Bone marrow (tissue), 2 donors: ENCODE measurements at regions not wholly inside any gene's neighbourhood (a gene's known extent, or its start where the extent isn't known, plus 50 kb on each side); places are given as distances from the start of the nearest gene placed in this dataset.

Experiments
- DNase-seq, 2 donors: peaks; one replicate each; lab custom pipeline; 2025; lab: John Stamatoyannopoulos, UW

DNA sequence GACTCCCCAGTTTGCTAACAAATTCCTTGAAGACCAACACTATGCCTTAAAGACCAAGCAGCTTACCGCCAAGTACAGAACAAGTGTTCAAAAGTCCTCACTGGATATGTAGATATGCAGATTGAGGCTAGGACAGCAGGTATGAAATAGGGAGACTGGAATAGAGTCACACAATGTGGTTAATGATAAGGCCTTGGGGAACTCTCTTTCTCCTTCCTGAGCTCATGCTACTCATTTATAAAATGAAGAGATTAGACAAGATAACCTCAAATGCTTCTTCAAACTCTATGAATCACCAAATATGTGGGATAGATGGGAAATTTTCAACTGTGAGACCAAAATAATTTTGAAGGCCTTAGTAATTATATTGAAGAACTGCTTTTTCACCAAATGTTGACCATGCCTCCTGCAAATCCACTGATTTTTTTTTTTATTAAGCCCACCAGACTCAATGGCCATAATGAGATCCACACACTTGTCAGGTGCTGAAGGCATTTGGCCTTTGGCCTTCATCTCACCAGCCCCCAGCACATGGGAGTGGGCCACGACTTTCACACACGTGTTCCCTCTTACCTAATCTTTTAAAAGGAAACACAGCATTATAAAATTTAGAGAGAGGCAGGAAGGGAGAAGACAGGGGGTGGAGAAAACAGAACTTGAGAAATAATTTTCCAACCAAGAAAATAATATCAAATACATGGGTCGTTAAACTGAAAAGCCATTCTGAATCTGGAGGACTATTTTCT is 181.5 kb downstream of the EN1 start:
- no peak for DNase-seq

DNA sequence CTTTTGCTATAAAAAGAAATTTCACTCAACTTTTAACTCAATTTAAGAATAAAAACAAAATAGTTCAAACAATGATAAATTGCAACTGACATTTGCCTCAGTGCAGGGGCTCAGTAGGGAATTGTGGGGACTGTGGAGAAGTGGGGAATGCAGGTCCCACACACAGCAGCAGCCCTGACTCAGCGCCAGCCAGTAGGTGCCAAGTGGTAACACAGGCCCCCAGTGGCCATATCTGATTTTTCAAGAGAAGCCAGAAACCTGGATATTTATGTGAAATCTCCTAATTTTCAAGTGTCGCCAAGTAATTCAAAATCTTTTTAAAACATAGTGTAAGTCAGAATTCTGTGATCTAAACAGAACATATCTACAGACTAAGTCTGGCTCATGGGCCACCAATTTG is 186.3 kb downstream of the EN1 start:
- DNase-seq = no peak

DNA sequence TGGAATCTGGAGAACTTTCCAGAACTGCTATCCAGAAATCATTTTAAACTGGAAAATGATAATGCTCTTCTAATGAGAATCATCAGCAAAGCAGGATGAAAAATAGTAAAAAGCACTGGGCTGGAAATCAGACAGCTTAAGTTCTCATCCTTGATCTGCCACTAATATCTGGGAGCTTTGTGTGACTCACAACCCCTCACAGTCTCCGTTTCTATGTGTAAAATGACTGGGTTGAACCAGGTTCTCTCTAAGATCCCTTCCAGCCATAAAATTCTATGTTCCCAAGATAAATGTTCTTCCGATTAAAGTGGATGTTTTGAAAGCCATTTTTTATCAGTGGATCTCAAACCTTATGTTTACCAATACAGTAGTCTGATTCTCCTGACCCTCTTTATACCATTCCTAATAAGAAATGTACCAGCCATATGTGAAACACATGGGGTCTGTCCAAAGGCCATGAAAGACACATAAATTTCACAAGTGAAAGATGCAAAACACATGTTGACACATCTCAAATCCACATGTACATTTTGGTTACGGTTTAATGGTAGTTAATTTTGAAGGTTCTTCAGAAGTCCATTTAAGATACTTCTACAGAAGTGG is 188.8 kb downstream of the EN1 start:
- no peak for DNase-seq

DNA sequence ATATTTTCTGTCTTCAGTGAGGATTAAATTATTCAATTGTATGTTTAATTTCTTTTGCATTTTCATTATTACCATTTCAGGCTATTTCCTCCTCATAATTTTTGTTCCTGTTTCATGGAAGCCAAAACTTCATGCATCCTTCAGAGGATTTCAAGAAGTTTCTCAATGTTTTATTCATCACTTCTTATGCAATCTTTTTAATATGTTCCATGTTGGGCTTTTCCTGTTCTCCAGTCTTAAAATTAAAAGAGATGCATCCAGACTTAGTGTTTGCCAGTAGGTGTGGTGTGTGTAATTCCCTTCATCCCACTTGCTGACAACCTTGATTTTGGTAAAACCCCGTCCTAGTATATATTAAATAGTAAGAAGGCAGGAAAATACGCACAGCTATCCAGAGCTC is 190.0 kb downstream of the EN1 start:
- no peak for DNase-seq

DNA sequence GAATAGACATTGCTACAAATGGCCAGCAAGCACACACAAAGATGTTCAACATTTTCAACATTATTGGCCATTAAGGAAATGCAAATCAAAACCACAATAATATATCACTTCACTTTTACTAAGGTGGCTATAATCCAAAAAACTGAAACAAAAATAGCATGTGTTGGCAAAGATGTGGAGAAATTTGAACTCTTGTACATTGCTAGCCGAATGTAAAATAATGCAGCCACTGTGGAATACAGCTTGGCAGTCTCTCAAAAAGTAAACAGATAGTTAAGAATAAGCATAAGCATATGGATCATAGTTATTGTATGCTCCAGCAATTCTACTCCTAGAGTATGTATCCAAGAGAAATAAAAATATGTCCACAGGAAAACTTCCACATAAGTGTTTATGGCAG is 192.5 kb downstream of the EN1 start:
- no peak for DNase-seq

DNA sequence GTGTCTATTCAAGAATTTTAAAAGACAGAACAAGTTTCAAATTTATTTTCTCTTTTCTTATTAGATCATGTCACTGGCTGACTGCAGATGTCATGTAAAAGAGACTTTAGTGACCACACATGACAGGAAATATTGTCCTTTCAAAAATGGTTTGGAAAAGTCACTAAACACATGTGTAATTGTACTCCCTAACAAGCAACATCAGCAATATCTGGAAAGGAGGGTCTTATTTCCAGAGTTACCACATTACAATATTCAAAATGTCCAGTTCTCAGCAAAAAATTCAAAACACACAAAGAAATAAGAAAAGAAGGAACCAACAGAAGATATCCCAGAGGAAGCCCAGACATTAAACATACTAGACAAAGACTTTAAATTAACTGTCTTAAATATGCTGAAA is 197.1 kb downstream of the EN1 start:
- no peak for DNase-seq

DNA sequence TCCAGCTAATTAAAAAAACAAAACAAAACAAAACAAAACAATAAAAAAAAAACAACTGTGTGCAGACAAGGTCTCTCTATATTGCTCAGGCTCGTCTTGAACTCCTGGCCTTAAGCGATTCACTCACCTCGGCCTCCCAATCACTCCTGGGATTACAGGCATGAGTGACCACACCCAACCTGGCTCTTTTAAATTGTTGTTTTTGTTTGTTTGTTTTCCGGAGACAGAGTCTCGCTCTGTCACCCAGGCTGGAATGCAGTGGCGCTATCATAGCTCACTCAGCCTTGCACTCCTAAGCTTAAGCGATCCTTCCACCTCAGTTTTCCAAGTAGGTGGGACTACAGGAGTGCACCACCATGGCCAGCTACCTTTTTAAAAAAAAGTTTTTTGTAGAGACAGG is 201.6 kb downstream of the EN1 start:
- DNase-seq = no peak

DNA sequence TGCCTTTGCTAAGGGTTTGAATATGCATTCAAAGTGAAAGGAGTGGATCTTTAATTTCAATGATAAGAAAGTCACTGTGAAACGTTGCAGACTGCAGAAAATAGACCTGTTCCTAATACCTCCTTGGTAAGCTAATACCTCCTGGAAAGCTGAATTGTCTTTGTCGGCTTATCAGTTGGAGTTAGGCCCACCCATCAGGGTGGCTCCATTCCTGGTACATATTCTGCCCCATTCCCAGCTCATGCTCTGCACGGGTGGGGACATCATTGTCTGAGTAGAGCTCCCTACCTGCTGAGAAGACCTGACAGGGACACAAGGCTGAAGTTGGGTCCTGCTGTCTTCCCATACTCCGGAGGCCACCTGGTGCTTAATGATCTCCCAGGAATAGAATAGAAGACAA is 203.3 kb downstream of the EN1 start:
- no peak for DNase-seq

DNA sequence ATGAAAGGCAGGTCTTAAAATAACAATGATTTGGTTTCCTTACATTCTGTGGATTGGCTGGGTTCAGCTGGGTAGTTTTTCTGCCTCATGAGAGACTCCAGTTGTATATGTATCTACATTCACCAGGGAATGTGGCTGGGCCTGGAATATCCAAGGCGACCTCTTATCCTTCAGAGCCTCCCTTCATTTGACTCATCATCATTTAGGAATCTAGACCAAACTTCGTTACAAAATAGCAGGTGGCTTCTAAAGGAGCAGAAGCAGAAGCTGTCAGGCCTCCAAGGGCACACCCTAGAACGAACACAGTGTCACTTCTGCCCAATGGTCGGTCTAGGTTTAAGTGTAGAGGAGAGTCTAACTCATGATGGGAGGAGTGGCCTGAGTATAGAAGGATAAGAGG is 204.2 kb downstream of the EN1 start:
- no peak for DNase-seq

DNA sequence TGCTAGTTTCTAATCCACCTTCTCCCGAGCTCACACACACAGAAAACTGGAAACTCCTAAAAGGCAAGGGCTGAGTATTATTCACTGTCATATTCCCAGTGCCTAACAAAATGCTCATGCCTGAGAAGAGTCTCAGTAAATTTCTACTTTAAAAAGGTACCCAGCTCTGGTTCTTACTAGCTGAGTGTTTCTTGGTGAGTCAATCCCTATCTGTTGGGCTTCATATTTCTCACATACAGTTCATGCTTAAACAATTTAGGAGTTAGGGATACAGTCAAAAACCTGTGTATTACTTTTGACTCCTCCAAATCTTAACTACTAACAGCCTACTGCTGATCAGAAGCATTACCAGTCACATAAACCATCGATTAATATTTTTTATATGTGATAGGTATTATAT is 204.9 kb downstream of the EN1 start:
- DNase-seq = no peak

DNA sequence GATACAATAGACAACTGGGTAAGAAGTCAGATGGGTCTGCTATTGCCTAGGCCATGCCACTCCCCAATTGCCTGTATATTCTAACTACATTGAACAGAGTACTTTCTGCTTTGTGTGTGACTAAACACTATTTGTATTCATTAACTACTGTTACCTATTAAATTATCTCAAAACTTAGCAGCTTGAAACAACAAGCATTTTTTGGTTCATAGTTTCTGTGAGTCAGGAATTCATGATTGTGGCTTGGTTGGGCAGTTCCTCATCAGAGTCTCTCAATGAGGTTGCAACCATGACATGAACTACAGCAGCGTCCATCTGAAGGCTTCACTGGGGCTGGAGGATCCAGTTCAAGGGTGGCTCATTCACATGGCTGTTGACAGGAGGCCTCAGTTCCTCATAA is 205.7 kb downstream of the EN1 start:
- no peak for DNase-seq

DNA sequence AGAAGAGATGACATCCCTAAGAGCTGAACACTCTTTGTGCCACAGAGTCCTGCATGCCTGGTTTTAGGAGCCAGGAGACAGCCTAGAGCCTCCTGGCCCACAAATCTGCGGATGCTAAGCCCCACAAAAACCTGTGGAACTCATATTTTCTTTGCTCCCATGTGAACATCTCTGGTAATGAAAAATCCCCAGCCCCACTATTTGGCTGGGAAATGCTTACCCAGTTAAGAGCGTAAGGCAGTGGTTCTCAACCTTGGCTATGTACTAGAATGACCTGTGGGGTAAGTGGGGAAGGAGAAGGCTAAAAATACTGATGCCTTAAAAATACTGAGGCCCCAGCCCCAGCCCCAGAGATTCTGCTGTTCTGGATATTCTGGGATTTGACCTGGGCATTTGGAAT is 208.1 kb downstream of the EN1 start:
- DNase-seq = no peak

DNA sequence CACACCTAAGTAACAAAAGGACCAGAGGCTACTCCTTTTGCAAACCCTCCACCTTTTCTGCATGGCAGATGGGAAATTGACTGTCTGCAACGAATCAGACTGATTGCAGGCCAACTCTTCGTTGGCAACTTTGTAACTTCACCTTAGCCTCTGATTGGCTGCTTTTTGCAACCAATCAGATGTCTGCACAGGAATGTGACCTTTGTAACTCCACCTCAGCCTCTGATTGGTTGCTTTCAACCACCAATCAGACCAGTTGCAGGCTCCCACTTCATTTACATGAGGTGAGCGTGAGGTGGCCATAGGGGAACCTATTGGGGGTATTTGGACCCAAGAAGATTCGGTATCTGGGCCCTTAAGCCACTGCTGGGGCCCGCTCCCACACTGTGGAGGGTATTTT is 209.0 kb downstream of the EN1 start:
- DNase-seq = no peak

DNA sequence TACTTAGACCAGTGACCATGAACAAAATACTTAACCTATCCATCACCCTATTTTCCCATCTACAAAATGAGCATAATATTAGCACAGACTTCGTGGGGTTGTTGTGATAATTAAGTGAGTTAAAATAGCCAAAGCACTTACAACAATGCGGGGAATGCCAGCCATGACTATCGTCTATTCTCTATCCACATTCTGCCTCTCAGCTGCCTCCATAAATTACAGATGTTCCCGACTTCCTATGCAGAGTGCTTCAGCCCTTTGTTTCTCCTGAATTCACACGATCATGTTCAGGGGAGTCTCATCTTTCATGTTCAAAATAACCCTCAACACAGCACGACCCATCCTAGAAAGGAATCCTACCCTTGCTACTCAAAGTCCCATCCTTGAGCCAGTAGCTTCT is 211.6 kb downstream of the EN1 start:
- DNase-seq = no peak

DNA sequence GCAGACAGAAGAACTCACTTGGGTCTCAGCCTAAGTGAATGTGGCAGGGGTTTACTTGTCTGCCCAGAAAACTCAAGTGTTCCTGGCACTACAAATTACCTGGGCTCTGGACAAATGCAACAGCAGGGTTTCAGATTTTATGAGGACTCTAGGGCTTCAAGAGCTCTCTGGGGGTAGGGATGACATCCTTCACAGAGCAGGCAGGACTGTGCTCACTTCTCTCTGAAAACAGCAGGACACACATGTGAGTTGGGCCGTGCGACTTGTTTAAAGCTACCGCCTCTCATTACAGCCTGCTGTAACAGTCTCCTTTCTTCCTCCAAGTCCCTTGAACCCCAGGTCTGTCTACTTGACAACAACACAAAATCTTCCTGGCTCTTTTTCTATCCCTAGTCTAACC is 212.6 kb downstream of the EN1 start:
- DNase-seq = no peak

DNA sequence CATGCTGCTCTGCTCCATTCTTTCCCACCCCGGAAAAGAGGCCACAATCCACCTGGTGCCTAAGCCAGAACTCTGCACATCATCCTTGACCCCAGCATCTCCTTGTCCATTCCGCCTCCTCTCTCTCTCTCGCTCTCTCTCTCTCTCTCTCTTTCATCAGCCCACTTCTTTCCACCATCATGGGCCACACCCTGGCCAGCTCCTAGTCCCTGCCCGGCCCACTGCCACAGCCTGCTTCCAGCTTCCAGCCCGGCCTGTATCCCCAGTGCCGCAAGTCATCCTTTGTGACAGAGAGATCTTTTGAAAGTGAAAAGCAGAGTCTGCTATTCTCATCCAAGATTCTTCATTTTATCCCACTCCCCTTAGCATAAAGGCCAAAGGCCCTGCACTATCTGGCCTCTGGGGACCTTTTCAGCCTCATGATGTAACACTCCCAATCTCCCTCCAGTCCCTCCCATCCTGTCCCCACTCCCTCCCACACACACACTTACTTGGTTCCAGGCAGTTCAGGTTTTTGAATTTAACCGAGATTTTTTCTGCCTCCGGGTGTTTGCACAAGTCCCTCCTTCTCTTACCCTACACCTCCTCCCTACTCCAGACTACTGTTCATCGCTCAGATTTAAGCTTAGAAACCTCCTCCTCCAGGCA is 214.0 kb downstream of the EN1 start:
- DNase-seq = no peak

DNA sequence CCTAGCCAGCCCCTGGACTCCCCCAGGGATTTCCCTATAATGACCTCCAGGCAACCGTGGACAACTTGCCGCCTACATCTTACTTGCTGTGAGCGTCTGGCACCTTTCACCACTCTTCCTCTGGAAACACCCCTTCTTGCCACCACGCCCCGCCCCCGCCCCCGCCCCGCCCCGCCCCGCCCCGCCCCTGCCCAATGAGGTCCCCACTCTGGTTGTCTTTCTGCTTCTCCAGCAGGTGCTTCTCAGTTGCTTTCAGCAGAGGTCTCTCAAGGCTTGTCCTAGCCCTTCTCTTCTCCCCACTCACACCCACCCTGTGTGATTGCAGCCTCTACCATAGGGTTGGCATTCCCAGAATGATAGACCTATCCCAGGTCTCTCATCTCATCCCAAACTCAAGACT is 214.5 kb downstream of the EN1 start:
- no peak for DNase-seq

DNA sequence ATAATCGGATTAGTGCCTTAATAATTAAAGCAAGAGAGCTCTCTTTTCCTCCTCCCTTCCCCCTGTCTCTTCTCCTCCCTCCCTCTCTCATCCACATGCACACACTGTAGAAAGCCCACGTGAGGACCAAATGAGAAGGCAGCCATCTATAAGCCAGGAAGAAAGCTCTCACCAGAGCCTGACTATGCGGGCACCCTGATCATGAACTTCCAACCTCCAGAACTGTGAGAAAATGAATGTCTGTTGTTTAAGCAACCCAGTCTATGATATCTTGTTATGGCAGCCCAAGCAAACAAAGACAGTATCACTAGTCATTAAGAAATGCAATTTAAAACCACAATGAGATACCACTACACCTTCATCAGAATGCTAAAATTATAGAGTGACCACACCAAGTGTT is 220.3 kb downstream of the EN1 start:
- DNase-seq = no peak

DNA sequence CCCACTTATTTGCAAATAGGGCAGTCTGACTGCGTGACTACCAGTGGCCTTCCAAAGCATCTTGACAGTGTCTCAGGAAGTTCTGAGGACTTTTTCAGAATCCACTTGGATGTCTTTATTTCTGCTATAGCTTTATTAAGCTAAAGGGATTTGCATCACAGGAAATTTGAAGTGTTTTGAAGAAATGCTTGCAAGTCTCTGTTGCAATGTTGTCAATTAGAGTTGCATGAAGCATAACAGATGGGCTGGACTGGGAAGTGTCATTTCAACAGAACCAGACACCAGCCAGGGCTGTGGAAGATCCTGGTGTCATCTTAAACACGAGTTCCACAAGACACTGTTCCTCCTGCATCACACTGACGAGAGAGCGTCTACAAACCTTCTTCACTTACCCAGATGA is 224.5 kb downstream of the EN1 start:
- DNase-seq = no peak

DNA sequence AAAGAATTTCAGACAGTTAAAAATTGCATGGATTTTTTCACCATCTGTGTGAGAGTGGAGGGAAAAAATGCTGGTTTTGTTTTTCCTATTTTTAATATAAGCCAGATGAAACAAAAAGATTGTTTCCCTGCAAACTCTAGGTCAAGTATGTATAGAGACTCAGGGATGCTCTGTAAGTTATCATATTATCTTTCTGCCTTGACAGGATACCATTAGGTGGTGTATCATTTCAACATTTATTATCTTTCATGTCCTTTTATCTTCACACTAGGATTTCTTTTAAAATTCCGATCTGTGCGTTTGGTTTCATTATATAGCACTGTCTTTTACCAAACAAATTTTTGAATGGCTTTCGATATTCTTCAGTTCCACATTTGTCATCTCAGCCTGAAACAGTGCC is 225.3 kb downstream of the EN1 start:
- no peak for DNase-seq

DNA sequence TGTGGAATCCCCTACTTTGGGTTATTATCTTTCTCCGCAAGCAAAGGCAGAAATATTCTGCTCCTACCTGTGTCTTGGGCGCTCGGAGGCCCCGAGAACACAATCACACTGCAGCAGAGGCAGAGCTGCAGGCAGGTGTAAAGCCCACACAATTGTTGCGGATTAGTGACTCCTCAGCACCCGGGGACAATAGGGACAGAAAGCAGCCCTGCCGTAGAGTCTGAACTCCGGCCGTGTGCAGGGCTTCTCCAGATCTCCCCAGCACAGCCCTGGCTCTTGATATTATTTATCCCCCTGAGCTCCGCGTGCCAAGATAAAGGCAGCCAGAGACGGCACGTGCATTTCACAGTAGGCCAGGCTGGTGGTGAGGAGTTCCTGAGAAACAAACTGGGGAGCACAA is 229.2 kb downstream of the EN1 start:
- no peak for DNase-seq

DNA sequence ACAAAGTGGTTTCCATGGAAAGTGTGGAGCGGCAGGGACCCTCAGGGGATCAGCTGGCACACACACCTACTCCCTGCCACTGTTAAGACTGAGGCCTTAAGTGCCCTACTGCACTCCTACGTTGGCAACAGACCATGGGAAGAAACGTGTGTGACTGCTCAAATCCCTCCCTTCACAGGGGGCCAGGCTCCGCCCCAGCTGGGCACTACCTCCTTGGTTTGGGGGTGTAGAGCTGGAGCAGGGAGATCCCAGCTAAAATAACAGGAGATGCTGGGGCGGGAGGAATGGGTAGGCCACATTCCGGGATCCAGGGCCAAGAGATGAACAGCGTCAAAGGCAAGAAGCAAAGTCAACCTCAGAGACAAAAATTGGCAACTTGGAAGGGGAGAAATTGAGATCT is 231.0 kb downstream of the EN1 start:
- DNase-seq = no peak

DNA sequence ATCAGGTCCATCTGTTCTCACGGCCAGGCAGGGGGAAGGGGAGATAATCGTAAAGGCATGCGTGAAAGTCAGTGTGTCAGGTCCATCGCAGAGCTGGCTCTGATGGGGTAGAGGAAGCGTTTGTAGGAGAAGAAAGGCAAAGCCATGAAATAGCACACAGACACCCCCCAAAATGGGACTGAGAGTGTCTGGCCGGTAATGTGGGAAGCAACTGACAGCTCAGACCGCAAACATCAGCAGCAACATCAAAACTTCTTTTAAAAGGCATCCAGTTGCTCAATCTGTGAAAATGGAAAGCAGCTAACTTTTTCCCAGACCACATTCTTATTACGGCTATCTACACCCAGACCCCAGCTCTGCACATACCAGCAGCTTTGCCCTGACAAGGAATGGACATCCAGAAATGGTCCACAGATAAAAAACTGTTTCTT is 232.6 kb downstream of the EN1 start:
- no peak for DNase-seq

DNA sequence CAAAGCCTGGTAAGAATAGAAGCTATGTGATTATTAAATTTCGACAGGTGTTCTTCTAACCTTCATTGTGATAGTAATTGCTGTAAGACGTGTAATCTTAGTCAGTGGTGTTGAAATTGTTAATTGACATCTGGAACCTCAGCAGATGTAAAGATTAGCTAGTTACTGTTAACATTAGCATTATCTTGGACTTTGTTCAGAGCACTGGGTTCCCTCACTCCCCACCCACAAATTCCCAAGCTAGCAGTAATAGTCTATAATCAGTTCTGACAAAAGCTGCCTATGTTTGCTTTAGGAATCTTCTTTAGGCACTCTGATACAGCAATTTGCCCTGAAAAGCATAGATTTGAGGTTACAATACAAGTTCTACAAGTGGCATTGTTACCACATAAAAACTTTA is 233.7 kb downstream of the EN1 start:
- DNase-seq = no peak
